HG03442 (cell line): ENCODE measurements at regions not wholly inside any gene's neighbourhood (a gene's known extent, or its start where the extent isn't known, plus 50 kb on each side); places are given as distances from the start of the nearest gene placed in this dataset.

Source experiments
- ATAC-seq: cut with Tn5 transposase; IDR thresholded peaks from one replicate; pipeline ENCODE4 v1.9.1; 2021; ENCODE audit warnings: mild to moderate bottlenecking, moderate library complexity; ENCODE audit not compliant: unreplicated experiment

- ATAC-seq, result no peak
Measured at GRCh38 chr4:57501720-57502119, 391.5 kb upstream of the IGFBP7 start.

- no peak for ATAC-seq
Measured at GRCh38 chr4:57499786-57500185, 389.6 kb upstream of the IGFBP7 start.

- ATAC-seq, result no peak
Measured at GRCh38 chr4:57498251-57498650, 388.1 kb upstream of the IGFBP7 start.

- ATAC-seq, result no peak
Measured at GRCh38 chr4:57496697-57497471, 386.7 kb upstream of the IGFBP7 start.

DNA sequence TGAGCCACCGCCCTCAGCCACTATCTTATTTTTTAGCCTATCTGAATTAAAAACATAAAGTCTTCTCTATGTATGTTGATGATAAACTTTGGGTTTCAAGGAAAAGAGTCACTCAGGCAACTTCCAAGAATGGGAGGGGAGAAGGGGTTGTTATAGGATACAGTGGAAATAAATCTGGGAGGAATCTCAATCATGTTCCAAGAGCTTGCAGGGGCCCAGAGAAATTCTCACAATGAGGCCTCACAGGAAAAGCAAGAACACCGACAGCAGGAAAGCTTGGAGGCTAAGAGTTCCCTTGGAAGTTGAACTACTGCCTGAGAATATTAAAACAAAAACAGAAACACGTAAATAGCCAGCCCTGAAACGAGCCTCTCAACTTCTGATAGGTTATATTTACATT lies 384.6 kb upstream of the IGFBP7 start:
- ATAC-seq, result no peak

GRCh38 chr4:57492251-57492878 lies 382.2 kb upstream of the IGFBP7 start:
- no peak for ATAC-seq

DNA sequence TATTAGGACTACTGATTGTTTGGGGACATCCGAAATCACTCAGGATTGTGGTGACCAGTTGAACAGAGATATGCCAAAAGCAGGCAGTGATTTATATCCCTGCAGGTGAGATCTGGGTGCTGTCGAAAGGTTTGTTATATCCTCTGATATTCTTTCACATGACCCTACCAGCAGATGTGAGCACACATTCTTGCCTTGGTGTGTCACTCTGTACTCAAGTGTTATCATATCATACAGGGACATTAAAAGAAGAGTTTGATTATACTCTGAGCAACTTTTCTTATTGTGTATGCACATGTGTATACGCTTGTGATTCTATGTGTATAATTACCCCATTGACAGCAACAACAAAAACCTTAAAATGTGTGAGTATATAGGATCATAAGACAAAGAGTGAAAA lies 381.2 kb upstream of the IGFBP7 start:
- ATAC-seq, result no peak

DNA sequence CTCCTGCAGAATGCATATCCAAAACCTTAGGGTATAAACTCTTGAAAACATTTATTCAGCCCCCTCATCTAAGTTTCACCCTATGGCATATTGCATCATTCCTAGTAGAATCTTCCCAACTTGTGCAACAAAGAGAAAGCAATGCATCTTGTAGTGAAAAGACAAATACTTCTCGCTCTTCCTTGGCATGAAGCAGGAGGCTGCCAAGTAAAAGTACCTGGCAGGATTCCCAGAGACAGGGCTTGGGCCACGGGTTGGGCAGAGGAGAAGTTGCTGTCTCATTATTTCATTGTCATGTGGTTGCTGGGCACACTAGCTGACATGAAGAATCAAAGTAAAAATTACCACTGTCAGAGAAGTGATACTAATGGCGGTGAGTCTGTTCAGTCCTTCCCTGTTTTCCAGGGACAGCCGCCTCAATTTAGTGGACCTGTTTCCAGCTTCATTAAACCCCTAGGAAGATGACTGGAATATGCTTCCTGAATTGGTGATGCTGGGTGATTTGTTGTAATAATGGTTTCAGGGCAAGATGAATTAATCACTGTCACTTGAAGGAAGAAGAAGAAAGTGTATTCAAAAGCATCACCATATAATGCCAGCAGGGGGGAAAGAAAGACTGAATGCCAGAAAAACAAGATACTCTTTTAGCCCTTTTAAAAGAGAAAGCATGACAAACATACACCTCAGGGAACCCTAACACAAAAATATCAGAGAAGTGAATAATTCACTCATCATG lies 380.5 kb upstream of the IGFBP7 start:
- no peak for ATAC-seq

DNA sequence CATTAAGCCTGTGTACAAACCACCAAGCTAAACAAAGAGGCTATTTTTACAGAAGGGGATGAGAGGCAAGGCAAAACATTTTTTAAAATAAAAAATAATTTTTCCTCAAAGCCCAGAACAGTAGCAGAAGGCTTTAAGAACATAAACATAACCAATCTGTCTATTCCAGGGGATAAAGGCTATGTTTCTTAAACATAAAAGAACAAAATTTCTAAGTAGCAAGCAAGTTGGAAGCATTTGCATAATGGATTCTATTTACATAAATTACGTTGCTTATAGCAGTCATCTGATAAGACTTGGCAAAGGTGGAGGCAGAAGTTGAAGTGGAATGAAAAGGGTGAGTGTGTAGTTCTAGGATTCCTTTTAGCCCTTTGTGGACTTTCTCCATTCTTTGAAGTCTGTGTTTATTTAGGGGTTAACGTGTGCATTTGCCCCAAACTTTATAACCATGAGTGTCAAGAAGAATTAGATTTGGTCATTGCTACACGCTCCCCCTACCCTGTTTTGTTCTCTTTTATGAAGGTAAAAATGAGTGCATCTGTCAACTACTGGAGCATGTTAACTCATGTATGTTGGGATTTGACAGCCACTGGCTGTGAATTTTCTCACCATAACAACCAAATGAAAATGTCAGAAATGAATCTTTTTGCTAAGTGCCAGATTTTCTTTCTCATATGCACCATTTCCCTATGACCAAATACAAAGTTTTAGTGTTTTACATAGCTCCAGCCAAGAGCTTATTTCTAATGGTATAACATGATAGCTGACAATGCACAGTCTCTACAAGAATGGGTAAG lies 378.4 kb upstream of the IGFBP7 start:
- ATAC-seq, result no peak

- ATAC-seq, result no peak
Measured at GRCh38 chr4:57475424-57475823, 365.2 kb upstream of the IGFBP7 start.

DNA sequence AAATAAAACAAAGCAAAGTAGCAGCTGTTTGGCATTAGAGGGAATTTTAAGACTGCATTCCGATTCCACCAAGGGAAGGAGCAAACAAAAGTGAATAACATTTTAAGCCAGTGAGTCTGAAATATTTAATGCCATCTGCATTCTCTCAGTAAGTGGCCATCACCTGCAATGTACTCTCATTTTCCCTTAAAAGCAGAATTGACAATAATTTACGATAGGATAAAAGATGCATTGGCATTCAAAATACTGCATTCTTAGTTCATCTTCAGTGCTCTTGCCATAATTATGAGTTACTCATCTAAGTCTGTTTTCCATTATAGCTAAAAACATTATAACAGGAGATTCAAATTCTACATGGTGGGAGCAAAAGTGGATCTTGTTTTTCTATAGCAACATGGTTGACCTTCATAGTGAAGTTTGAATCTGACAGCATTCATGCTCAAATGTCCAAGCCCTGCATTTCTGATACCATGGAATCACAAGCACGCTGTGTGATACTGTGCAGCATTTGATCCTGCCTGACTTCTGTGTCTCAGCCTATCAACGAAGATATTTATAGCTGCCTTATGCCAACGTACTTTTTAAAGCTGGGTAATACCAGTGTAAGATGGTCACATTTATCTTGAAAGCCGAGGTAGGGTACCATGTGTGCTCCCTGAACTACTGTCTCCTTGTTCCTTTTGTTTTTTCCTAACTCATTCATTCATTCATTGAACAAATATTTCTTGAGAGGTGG lies 355.3 kb upstream of the IGFBP7 start:
- no peak for ATAC-seq

DNA sequence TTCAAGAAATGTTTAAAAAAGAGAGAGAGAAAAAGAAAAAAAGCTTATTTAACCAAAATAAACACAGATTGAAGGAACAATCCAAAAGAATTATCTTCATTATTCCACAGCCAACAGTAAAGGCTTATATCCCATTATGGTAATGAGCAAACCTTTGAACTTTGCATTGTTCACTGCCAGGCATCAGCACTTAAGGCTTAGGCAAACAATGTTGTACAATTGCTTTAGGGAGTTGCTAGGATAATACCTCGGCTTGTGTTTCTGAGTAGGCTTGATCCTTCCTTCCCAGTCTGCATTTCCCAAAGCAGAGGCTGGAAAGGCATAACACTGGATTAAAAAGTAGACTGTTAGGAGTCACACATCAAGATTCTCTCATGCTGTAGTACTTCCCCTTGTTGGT lies 352.7 kb upstream of the IGFBP7 start:
- ATAC-seq, result no peak

- ATAC-seq, result no peak
Measured at GRCh38 chr4:57460967-57461366, 350.8 kb upstream of the IGFBP7 start.

GRCh38 chr4:57448901-57449300 lies 338.7 kb upstream of the IGFBP7 start:
- no peak for ATAC-seq

DNA sequence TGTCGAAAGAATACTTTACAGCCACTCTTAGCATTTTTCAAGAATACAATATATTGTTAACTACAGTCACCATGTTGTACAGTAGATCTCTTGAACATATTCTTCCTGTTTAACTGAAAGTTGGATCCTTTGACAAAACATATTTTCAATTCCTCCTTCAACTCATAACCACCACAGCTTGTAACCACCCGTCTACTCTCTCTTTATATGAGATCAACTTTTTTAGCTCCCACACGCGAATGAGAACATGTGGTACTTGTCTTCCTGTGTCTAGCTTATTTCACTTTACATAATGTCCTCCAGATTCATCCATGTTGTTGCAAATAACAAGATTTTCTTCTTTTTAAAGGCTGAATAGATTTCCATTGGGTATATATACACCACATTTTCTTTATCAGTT lies 338.3 kb upstream of the IGFBP7 start:
- ATAC-seq, result no peak

GRCh38 chr4:57446266-57446665 lies 336.1 kb upstream of the IGFBP7 start:
- ATAC-seq, result no peak

DNA sequence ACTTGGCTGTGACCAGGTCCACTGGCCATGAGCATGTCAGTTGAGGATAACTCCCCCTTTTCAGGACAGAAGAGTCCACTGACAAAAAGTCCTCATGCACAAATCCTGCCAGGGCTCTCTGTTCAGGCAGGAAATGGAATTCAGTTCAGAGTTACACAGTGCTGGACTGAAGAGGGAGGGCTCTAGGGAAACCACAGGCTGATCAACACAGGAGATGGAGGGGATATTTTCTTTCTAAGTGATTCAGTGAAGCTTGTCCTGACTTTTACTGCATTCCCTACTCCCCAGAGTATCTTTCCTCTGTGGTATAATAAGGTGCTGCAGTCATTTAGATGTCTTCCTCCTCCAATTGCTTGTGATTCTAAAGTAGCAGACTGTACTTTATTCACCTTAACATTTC lies 335.5 kb upstream of the IGFBP7 start:
- ATAC-seq, result no peak

GRCh38 chr4:57444671-57445070 lies 334.5 kb upstream of the IGFBP7 start:
- ATAC-seq, result no peak

- ATAC-seq, result no peak
Measured at GRCh38 chr4:57443787-57444186, 333.6 kb upstream of the IGFBP7 start.

DNA sequence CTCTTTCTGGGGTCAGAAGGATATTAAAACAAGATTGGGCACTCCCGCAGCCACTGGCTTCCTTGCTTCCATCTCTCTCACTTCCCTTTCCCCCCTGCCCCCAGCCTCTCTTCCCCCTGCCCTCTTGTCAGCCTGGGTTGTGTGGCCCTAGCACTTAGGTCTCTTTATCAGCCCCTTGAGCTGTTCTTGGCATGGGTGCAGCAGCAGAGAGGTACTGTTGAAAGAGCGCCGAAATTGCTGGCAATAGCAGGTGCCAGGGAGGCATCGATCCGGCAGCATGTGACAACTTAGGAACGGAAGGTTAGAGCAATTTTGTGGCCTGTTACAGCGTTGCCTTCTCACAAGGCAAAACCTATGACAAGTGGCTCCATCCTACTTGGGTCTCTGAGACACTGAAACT lies 333.1 kb upstream of the IGFBP7 start:
- no peak for ATAC-seq
